Mesothelial cell of epicardium (in vitro differentiated cells): ENCODE measurements at regions not wholly inside any gene's neighbourhood (a gene's known extent, or its start where the extent isn't known, plus 50 kb on each side); places are given as distances from the start of the nearest gene placed in this dataset.

Source experiments
- DNase-seq, 2 experiments: peaks; one replicate each; pipeline ENCODE4 v3.0.0; 2021; ENCODE audit warnings: low spot score in 2 of 2; ENCODE audit not compliant: unreplicated experiment in 2 of 2
- H3K27ac Mint-ChIP-seq: 2 replicates; pipeline ENCODE4 v1.8.0; 2021; ENCODE audit warnings: mixed read lengths
- H3K27me3 Mint-ChIP-seq: 2 replicates; pipeline ENCODE4 v1.8.0; 2021; ENCODE audit warnings: low read depth, mixed read lengths
- H3K36me3 Mint-ChIP-seq: 2 replicates; pipeline ENCODE4 v1.8.0; 2021; ENCODE audit warnings: mixed read lengths
- H3K4me1 Mint-ChIP-seq: 2 replicates; pipeline ENCODE4 v1.8.0; 2021; ENCODE audit warnings: mixed read lengths
- H3K4me3 Mint-ChIP-seq: 2 replicates; pipeline ENCODE4 v1.8.0; 2021; ENCODE audit warnings: mild to moderate bottlenecking, moderate library complexity, mixed read lengths
- H3K9me3 Mint-ChIP-seq: 2 replicates; pipeline ENCODE4 v1.8.0; 2021; ENCODE audit warnings: mixed read lengths
- CTCF ChIP-seq: fragments of 200-600 bp; sonication (generic); IDR thresholded peaks from one replicate; pipeline ENCODE4 v1.5.0; 2021; ENCODE audit warnings: antibody characterized with exemption; ENCODE audit not compliant: unreplicated experiment

DNA sequence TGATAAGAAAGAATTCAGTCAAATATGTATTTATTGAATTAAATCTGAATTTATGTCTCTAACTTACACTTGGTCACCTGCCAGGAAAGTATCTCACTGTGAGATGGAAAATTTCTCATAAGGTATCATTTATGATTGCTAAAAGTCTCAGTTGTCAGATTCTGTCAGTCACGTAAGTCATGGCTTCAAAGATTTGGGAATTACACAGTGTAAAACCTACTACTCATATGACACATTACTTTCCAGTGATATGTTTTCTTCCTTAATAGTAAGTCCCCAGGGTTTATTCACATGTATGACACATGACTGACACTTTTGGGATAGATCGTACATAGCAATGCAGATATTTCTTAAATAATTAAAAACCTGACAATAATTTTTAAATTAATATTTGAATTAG is 792.2 kb downstream of the PLOD2 start:
- H3K27ac Mint-ChIP-seq, result no peak overlapping the region
- H3K9me3 Mint-ChIP-seq, result peaks cover 20% of the 10 kb centered on the region
- peaks cover 17% of the 10 kb centered on the region for H3K4me1 Mint-ChIP-seq
- no peak overlapping the region for H3K4me3 Mint-ChIP-seq
- no peak for DNase-seq
- no peak for TF ChIP-seq CTCF
- H3K36me3 Mint-ChIP-seq, result no peaks in the 10 kb centered on the region
- H3K27me3 Mint-ChIP-seq, result no peaks in the 10 kb centered on the region

- TF ChIP-seq CTCF, result no peak
Observed at GRCh38 chr3:145370870-145371269, 790.1 kb downstream of the PLOD2 start.

GRCh38 chr3:145377301-145377700 is 783.7 kb downstream of the PLOD2 start:
- H3K9me3 Mint-ChIP-seq, result peaks cover 21% of the 10 kb centered on the region

More at GRCh38 chr3:145370870-145371269, 790.1 kb downstream of the PLOD2 start:
- Mint-ChIP-seq H3K27ac (peak overlapping the region; percentile 36), H3K36me3 (no peaks in the 10 kb centered on the region), H3K27me3 (no peaks in the 10 kb centered on the region), H3K4me3 (no peak overlapping the region), H3K4me1 (peaks cover 17% of the 10 kb centered on the region), H3K9me3 (peaks cover 21% of the 10 kb centered on the region)
- no peak for DNase-seq

DNA sequence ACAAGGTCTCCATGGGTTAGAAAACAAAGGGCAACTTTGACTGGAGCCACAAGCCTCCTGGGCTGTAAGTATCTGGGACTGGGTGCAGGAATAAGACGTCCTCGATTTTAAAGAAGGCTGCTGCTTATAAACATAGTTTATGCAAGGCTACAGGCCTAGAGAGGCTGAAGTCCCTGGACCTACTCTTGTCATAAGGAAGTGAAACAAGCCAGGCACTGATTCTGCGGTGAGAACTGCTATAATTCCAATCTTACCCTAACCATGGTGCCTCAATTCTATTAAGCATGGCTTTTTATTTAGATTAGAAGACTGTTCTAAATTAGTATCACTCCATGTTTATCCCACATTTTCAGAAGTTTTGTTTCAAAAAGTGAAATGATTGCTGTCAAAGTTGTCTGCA is 777.6 kb downstream of the PLOD2 start:
- no peak overlapping the region for H3K4me3 Mint-ChIP-seq
- H3K9me3 Mint-ChIP-seq, result peaks cover 9% of the 10 kb centered on the region
- peaks cover 9% of the 10 kb centered on the region for H3K4me1 Mint-ChIP-seq
- H3K36me3 Mint-ChIP-seq, result peaks cover 2% of the 10 kb centered on the region
- no peak overlapping the region for H3K27ac Mint-ChIP-seq
- DNase-seq, result no peak
- H3K27me3 Mint-ChIP-seq, result no peaks in the 10 kb centered on the region
- TF ChIP-seq CTCF, result no peak

More at GRCh38 chr3:145377301-145377700, 783.7 kb downstream of the PLOD2 start:
- H3K36me3 Mint-ChIP-seq, result no peaks in the 10 kb centered on the region
- DNase-seq, result no peak
- no peak overlapping the region for H3K27ac Mint-ChIP-seq
- no peak for TF ChIP-seq CTCF
- H3K4me1 Mint-ChIP-seq, result no peaks in the 10 kb centered on the region
- no peak overlapping the region for H3K4me3 Mint-ChIP-seq
- H3K27me3 Mint-ChIP-seq, result no peaks in the 10 kb centered on the region

- Mint-ChIP-seq H3K27me3 (no peaks in the 10 kb centered on the region), H3K36me3 (peaks cover 5% of the 10 kb centered on the region), H3K4me1 (peaks cover 9% of the 10 kb centered on the region), H3K27ac (no peak overlapping the region), H3K9me3 (peaks cover 16% of the 10 kb centered on the region), H3K4me3 (no peak overlapping the region)
- no peak for DNase-seq
- TF ChIP-seq CTCF, result no peak
Observed at GRCh38 chr3:145384307-145384706, 776.7 kb downstream of the PLOD2 start.

GRCh38 chr3:145387211-145387610 is 773.8 kb downstream of the PLOD2 start:
- no peak for DNase-seq
- TF ChIP-seq CTCF, result no peak
- peaks cover 21% of the 10 kb centered on the region for H3K9me3 Mint-ChIP-seq
- peaks cover 9% of the 10 kb centered on the region for H3K4me1 Mint-ChIP-seq
- no peak overlapping the region for H3K4me3 Mint-ChIP-seq
- peaks cover 5% of the 10 kb centered on the region for H3K36me3 Mint-ChIP-seq
- H3K27me3 Mint-ChIP-seq, result no peaks in the 10 kb centered on the region
- H3K27ac Mint-ChIP-seq, result no peak overlapping the region
